ENCODE measurements at regions not wholly inside any gene's neighbourhood (a gene's known extent, or its start where the extent isn't known, plus 50 kb on each side); places are given as distances from the start of the nearest gene placed in this dataset.

DNA sequence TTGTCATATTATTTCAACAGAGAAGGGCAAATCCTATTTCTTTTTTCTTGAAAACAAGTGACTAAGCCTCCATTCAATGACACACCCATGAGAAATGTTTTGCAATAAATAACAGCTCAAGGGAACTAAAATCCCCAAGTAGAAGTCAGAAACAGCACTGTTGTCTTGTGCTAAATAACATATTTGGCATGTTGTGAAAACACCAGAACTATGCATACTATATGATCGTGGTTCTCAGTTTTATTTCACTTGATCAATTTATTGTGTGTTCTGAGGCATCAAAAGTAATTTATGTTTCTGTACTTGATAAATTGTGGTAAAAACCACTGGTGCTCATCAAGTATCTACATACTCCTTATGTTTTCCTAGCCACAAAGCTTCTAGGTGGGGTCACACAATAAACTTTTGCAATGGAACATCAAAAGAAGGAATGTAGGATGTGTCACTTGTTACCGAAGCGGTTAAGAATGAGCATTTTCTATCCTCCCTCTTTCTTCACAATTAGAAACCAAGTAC is 691.7 kb upstream of the CBLB start:
- DNase-seq, result peak; percentile 36
- H3K4me3 ChIP-seq (ENCODE audit: low read depth, low read length), result no peak overlapping the region
- no peaks in the 10 kb centered on the region for H3K36me3 ChIP-seq (replicated peaks)
- in situ Hi-C loops (cut with HindIII; ENCODE audit: low pct_ligation_motif_present, low sequenced_read_pairs), result no loop called here
- no peaks in the 10 kb centered on the region for H3K27me3 ChIP-seq (replicated peaks)
- peak overlapping the region; percentile 55 for H3K27ac ChIP-seq
- TF ChIP-seq, protein P1, sequence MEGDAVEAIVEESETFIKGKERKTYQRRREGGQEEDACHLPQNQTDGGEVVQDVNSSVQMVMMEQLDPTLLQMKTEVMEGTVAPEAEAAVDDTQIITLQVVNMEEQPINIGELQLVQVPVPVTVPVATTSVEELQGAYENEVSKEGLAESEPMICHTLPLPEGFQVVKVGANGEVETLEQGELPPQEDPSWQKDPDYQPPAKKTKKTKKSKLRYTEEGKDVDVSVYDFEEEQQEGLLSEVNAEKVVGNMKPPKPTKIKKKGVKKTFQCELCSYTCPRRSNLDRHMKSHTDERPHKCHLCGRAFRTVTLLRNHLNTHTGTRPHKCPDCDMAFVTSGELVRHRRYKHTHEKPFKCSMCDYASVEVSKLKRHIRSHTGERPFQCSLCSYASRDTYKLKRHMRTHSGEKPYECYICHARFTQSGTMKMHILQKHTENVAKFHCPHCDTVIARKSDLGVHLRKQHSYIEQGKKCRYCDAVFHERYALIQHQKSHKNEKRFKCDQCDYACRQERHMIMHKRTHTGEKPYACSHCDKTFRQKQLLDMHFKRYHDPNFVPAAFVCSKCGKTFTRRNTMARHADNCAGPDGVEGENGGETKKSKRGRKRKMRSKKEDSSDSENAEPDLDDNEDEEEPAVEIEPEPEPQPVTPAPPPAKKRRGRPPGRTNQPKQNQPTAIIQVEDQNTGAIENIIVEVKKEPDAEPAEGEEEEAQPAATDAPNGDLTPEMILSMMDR (IDR thresholded peaks at IDR 0.05; ENCODE audit: low read depth, low read length, missing control alignments), result no peak

DNA sequence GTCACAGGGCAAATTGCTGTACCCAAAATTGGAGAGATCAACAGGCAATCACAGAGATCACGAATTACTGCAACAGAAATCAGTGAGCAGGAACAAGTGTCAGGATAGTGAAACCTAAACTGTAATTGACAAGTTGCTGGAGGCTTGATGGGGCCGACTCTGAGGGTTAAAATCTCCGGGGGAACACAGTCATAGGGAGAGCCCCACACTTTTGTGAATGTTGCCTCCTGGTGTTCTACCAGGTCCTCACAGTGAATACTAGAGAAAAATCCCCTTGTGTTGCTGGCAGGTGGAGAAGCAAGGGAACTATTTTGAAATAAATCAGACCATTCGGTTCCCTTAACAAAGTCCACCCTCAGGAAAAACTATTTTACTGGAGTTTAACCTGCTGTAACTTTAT is 697.5 kb upstream of the CBLB start:
- Histone ChIP-seq H3K27me3 (replicated peaks) (no peaks in the 10 kb centered on the region), H3K4me3 (ENCODE audit: low read depth, low read length) (no peak overlapping the region), H3K36me3 (replicated peaks) (no peaks in the 10 kb centered on the region), H3K27ac (no peak overlapping the region)
- no peak for DNase-seq
- in situ Hi-C loops (cut with HindIII; ENCODE audit: low pct_ligation_motif_present, low sequenced_read_pairs), result no loop called here
- TF ChIP-seq, protein P1 (IDR thresholded peaks at IDR 0.05; ENCODE audit: low read depth, low read length, missing control alignments), result peak; percentile 20

DNA sequence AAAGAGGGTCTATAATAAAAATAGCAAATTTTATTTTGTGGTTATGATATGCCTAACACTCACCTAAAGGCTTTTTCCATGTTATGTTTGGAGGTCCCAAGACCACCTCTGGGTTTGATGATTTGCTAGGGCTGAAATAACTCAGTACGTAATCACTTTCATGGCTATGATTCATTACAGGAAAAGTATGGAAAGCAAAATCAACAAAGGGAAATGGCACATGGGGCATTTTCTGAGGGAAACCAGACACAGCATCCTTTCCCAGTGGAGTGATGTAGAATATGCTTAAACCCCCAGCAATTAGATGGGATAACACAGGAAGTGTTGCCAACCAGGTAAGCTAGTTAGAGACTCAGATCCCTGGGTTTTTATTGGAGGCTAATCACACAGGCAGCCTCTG is 701.6 kb upstream of the CBLB start:
- H3K27me3 ChIP-seq (replicated peaks), result no peaks in the 10 kb centered on the region
- no peak for DNase-seq
- TF ChIP-seq, protein P1 (IDR thresholded peaks at IDR 0.05; ENCODE audit: low read depth, low read length, missing control alignments), result no peak
- no peak overlapping the region for H3K4me3 ChIP-seq (ENCODE audit: low read depth, low read length)
- no peaks in the 10 kb centered on the region for H3K36me3 ChIP-seq (replicated peaks)
- in situ Hi-C loops (cut with HindIII; ENCODE audit: low pct_ligation_motif_present, low sequenced_read_pairs), result no loop called here
- no peak overlapping the region for H3K27ac ChIP-seq

DNA sequence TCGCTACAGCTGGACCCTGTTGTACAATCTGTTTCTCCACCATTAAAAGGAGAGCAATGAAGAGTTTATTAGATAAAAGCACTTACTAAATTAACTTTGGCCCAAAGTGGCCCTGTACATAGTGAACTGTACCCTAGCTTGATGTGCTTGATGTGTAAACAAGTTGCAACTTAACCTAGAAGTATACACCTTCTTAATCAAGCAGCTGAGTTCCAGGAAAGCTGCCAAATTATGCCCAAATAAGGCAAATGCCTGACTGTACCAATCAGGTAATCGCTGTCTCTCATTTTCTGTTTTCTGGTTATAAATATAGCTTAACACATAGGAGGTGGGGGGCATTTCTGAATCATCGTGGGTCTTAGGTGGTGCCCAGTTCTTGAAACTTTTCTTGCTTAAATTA is 704.8 kb upstream of the CBLB start:
- in situ Hi-C loops (cut with HindIII; ENCODE audit: low pct_ligation_motif_present, low sequenced_read_pairs), result no loop called here
- Histone ChIP-seq H3K27me3 (replicated peaks) (no peaks in the 10 kb centered on the region), H3K27ac (no peak overlapping the region), H3K36me3 (replicated peaks) (no peaks in the 10 kb centered on the region), H3K4me3 (ENCODE audit: low read depth, low read length) (no peak overlapping the region)
- no peak for DNase-seq
- TF ChIP-seq, protein P1 (IDR thresholded peaks at IDR 0.05; ENCODE audit: low read depth, low read length, missing control alignments), result no peak

DNA sequence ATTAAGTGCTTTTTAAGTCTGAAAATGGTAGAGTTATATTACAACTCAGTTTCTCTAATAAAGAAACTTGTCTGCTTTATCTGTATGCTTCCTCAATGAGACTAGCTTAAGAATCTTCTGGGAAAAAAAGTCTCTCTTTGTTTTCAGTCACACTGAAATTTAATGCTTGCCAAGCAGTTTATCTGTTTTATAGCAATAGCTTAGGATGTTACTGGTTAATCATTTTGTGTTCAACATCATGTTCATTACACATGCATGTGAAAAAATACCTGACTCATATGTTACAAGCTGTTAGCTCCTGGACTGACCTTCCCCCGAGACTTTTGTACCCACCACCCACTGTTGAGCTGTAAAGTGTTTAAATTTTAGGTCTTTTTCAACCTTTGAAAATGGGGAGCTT is 706.2 kb upstream of the CBLB start:
- in situ Hi-C loops (cut with HindIII; ENCODE audit: low pct_ligation_motif_present, low sequenced_read_pairs), result no loop called here
- Histone ChIP-seq H3K36me3 (replicated peaks) (no peaks in the 10 kb centered on the region), H3K27me3 (replicated peaks) (no peaks in the 10 kb centered on the region), H3K27ac (no peak overlapping the region), H3K4me3 (ENCODE audit: low read depth, low read length) (no peak overlapping the region)
- TF ChIP-seq, protein P1 (IDR thresholded peaks at IDR 0.05; ENCODE audit: low read depth, low read length, missing control alignments), result no peak
- no peak for DNase-seq

DNA sequence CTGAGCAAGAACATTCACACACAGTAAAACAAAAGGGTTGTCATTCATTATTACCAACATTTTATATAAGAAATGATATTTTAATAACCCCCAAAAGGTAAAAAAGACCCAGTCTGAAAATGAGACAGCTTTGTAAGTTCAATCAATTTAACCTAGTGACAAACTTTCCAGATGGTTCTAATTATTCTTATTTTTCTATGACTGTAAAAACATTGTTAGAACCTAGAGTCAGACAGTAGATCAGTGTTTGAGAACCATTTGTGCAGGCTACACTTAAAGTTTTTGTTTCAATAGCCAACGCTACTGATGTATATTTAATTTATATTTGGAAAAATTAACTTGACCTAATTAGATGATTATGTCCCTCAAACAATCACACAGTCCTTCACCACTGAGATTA is 708.4 kb upstream of the CBLB start:
- no peaks in the 10 kb centered on the region for H3K36me3 ChIP-seq (replicated peaks)
- DNase-seq, result no peak

More for the DNA sequence above, 708.4 kb upstream of the CBLB start:
- H3K27ac ChIP-seq, result no peak overlapping the region
- TF ChIP-seq, protein P1 (IDR thresholded peaks at IDR 0.05; ENCODE audit: low read depth, low read length, missing control alignments), result no peak
- H3K4me3 ChIP-seq (ENCODE audit: low read depth, low read length), result no peak overlapping the region
- in situ Hi-C loops (cut with HindIII; ENCODE audit: low pct_ligation_motif_present, low sequenced_read_pairs), result no loop called here
- no peaks in the 10 kb centered on the region for H3K27me3 ChIP-seq (replicated peaks)

All from brain microvascular endothelial cell (primary cell).